Breast epithelium (tissue), 3 donors: ENCODE measurements at regions not wholly inside any gene's neighbourhood (a gene's known extent, or its start where the extent isn't known, plus 50 kb on each side); places are given as distances from the start of the nearest gene placed in this dataset.

Experiments used
- POLR2A ChIP-seq: fragments of 450-650 bp; IDR thresholded peaks from one replicate; pipeline ENCODE4 v1.6.1; 2016; ENCODE audit warnings: antibody characterized with exemption, mild to moderate bottlenecking, moderate library complexity
- TF ChIP-seq, protein P1 (sequence below), 3 donors: fragments of 450-650 bp; IDR thresholded peaks; one replicate each; pipeline ENCODE4 v1.5.1; 2016 to 2017; ENCODE audit warnings: antibody characterized with exemption in 3 of 3, mild to moderate bottlenecking in 3 of 3, moderate library complexity in 3 of 3

DNA sequence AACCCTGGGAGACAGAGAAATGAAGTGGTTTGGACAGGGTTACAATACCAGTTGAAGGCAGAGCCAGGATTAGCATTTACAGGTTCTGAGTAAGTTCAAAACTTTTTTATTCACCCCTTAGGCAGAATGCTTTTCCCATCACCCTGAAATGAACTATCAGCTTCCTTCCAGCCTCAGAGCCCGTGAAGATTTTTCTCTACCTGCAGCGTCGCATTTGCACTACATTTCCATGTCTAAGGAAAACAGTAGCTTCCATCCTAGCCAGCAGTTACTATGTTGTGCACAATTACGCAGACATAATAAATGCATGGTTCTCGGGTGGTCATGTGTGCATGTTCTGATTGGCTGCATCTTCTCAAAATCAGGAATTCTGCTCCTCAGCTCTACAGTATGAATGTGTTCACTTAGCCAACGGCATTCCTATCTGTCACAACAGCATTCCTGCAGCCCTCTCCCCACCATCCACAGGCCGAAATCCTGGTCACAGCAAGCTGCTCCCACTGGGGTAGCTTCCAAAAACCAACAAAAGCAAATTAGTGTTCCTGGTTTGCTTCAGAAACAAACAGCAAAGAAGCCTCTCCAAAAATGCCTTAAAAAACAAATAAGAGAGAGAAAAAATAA lies 510.8 kb upstream of the SEMA6D start:
- no peak for TF ChIP-seq POLR2A
- TF ChIP-seq, protein P1, sequence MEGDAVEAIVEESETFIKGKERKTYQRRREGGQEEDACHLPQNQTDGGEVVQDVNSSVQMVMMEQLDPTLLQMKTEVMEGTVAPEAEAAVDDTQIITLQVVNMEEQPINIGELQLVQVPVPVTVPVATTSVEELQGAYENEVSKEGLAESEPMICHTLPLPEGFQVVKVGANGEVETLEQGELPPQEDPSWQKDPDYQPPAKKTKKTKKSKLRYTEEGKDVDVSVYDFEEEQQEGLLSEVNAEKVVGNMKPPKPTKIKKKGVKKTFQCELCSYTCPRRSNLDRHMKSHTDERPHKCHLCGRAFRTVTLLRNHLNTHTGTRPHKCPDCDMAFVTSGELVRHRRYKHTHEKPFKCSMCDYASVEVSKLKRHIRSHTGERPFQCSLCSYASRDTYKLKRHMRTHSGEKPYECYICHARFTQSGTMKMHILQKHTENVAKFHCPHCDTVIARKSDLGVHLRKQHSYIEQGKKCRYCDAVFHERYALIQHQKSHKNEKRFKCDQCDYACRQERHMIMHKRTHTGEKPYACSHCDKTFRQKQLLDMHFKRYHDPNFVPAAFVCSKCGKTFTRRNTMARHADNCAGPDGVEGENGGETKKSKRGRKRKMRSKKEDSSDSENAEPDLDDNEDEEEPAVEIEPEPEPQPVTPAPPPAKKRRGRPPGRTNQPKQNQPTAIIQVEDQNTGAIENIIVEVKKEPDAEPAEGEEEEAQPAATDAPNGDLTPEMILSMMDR (IDR thresholded peaks at IDR 0.05) = no peak
